K562 (cell line): ENCODE measurements at regions not wholly inside any gene's neighbourhood (a gene's known extent, or its start where the extent isn't known, plus 50 kb on each side); places are given as distances from the start of the nearest gene placed in this dataset.

Source experiments
- EP300 ChIP-seq: IDR thresholded peaks from 2 replicates; pipeline ENCODE4 v1.6.1; 2012; ENCODE audit warnings: low read length, improper control_type of control experiment
- NELFE ChIP-seq: IDR thresholded peaks from 2 replicates; pipeline ENCODE4 v1.6.1; 2011; ENCODE audit warnings: mild to moderate bottlenecking; ENCODE audit not compliant: insufficient read depth, insufficient read length
- SRF ChIP-seq, 2 experiments: fragments of 250-450, 450-650 bp in 1 of 2; sonication (Bioruptor Pico) in 1 of 2; sonication (generic) in 1 of 2; formaldehyde crosslinking; IDR thresholded peaks; 2 replicates each; pipeline versions ENCODE4 v1.5.0 to v1.5.1; 2020 to 2022; ENCODE audit warnings: mild to moderate bottlenecking in 1 of 2, missing genetic modification reagents in 1 of 2
- ZBTB40 ChIP-seq, 2 experiments: fragments of 450-650 bp in 1 of 2; sonication (generic) in 1 of 2; formaldehyde crosslinking in 1 of 2; IDR thresholded peaks; 2 replicates each; pipeline versions ENCODE4 v1.7.1 to v1.9.0; 2016 to 2022; ENCODE audit warnings: inconsistent platforms in 1 of 2, mild to moderate bottlenecking in 1 of 2, missing genetic modification reagents in 1 of 2
- ZNF140 ChIP-seq: fragments of 250-450 bp; sonication (Bioruptor Pico); IDR thresholded peaks from 2 replicates; pipeline ENCODE4 v1.8.0; 2021; ENCODE audit warnings: moderate library complexity, mild to moderate bottlenecking, inconsistent platforms
- ZNF347 ChIP-seq: fragments of 450-650 bp; formaldehyde crosslinking; IDR thresholded peaks from 2 replicates; pipeline ENCODE4 v1.4.0; 2020; ENCODE audit warnings: low read depth, mild to moderate bottlenecking, moderate library complexity
- TF ChIP-seq, protein P1 (sequence below): conservative IDR thresholded peaks from 2 replicates; pipeline ENCODE4 v1.6.1; 2011; ENCODE audit warnings: low read depth, mild to moderate bottlenecking, low read length; ENCODE audit not compliant: control insufficient read depth

- TF ChIP-seq ZBTB40 (IDR thresholded peaks at IDR 0.05), result no peak
- TF ChIP-seq ZBTB40 (CRISPR knock-in tag; IDR thresholded peaks at IDR 0.05), result no peak
- TF ChIP-seq, protein P1, sequence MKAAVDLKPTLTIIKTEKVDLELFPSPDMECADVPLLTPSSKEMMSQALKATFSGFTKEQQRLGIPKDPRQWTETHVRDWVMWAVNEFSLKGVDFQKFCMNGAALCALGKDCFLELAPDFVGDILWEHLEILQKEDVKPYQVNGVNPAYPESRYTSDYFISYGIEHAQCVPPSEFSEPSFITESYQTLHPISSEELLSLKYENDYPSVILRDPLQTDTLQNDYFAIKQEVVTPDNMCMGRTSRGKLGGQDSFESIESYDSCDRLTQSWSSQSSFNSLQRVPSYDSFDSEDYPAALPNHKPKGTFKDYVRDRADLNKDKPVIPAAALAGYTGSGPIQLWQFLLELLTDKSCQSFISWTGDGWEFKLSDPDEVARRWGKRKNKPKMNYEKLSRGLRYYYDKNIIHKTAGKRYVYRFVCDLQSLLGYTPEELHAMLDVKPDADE, result no peak
- TF ChIP-seq EP300, result no peak
- no peak for TF ChIP-seq SRF (CRISPR knock-in tag; IDR thresholded peaks at IDR 0.05)
- no peak for TF ChIP-seq NELFE
- no peak for TF ChIP-seq ZNF347 (CRISPR knock-in tag)
- no peak for TF ChIP-seq ZNF140 (CRISPR knock-in tag)
These were observed 508.1 kb downstream of the NTRK3 start for GRCh38 chr15:87748483-87748882.
